HEK293 (cell line): ENCODE measurements at regions not wholly inside any gene's neighbourhood (a gene's known extent, or its start where the extent isn't known, plus 50 kb on each side); places are given as distances from the start of the nearest gene placed in this dataset.

Source experiments
- CTCF ChIA-PET: fragments of 350-600 bp; formaldehyde crosslinking; extraction: SDS; loops from one replicate; lab custom pipeline; 2021; ENCODE audit warnings: antibody characterized with exemption; lab: Yijun Ruan, JAX
- POLR2A ChIA-PET: fragments of 300-600 bp; formaldehyde crosslinking; extraction: SDS; loops from one replicate; lab custom pipeline; 2020; ENCODE audit warnings: antibody characterized with exemption, inconsistent platforms; lab: Yijun Ruan, JAX
- H3K27ac ChIP-seq: fragments of 200-500 bp; sonication (Bioruptor generic); 2 replicates; pipeline ENCODE4 v1.5.1; 2014; ENCODE audit warnings: low read depth, low read length, control low read depth, inconsistent platforms; ENCODE audit errors: extremely low read depth
- H3K36me3 ChIP-seq, 2 experiments: fragments of 200-500 bp in 1 of 2; sonication (Bioruptor generic) in 1 of 2; 1 replicate in 1 of 2; 2 replicates in 1 of 2; pipeline ENCODE4 v1.5.1; 2014 to 2017; ENCODE audit warnings: inconsistent platforms in 2 of 2, low read length in 2 of 2; ENCODE audit not compliant: control insufficient read depth in 2 of 2, insufficient read depth in 1 of 2
- H3K4me1 ChIP-seq: fragments of 200-500 bp; sonication (Bioruptor generic); 2 replicates; pipeline ENCODE4 v1.5.1; 2014; ENCODE audit warnings: mild to moderate bottlenecking, low read length, inconsistent platforms; ENCODE audit not compliant: control insufficient read depth, insufficient read depth
- H3K4me3 ChIP-seq: 2 replicates; pipeline ENCODE4 v1.5.1; 2011; ENCODE audit warnings: low read depth, mild to moderate bottlenecking, control low read depth, low read length, moderate library complexity
- H3K9me3 ChIP-seq: fragments of 200-500 bp; sonication (Bioruptor generic); 2 replicates; pipeline ENCODE4 v1.5.1; 2014; ENCODE audit warnings: low read depth, low read length, inconsistent platforms; ENCODE audit not compliant: control insufficient read depth, insufficient read depth
- IKZF3 ChIP-seq: fragments of 450-650 bp; IDR thresholded peaks from 2 replicates; pipeline ENCODE4 v1.5.0; 2018; ENCODE audit warnings: missing biosample characterization, mild to moderate bottlenecking, missing genetic modification characterization, moderate library complexity
- OSR2 ChIP-seq: fragments of 450-650 bp; formaldehyde crosslinking; IDR thresholded peaks from 2 replicates; pipeline ENCODE4 v1.5.1; 2016; ENCODE audit warnings: missing biosample characterization, missing genetic modification characterization
- SCRT1 ChIP-seq: fragments of 450-650 bp; formaldehyde crosslinking; IDR thresholded peaks from 2 replicates; pipeline ENCODE4 v1.5.1; 2016; ENCODE audit warnings: missing biosample characterization, missing genetic modification characterization, borderline replicate concordance
- ZBTB21 ChIP-seq: fragments of 450-650 bp; formaldehyde crosslinking; IDR thresholded peaks from 2 replicates; pipeline ENCODE4 v1.5.1; 2017; ENCODE audit warnings: missing biosample characterization, missing genetic modification characterization
- ZBTB8A ChIP-seq: fragments of 450-650 bp; formaldehyde crosslinking; IDR thresholded peaks from 2 replicates; pipeline ENCODE4 v1.5.1; 2016; ENCODE audit warnings: missing biosample characterization, missing genetic modification characterization
- ZFP37 ChIP-seq: fragments of 450-650 bp; formaldehyde crosslinking; IDR thresholded peaks from 2 replicates; pipeline ENCODE4 v1.5.1; 2016; ENCODE audit warnings: missing biosample characterization, missing genetic modification characterization
- ZFP69B ChIP-seq: fragments of 450-650 bp; formaldehyde crosslinking; IDR thresholded peaks from 2 replicates; pipeline ENCODE4 v1.5.1; 2016; ENCODE audit warnings: missing biosample characterization, missing genetic modification characterization
- ZNF112 ChIP-seq: fragments of 450-650 bp; formaldehyde crosslinking; IDR thresholded peaks from 2 replicates; pipeline ENCODE4 v1.5.0; 2017; ENCODE audit warnings: missing biosample characterization, missing genetic modification characterization
- ZNF114 ChIP-seq: fragments of 450-650 bp; formaldehyde crosslinking; IDR thresholded peaks from 2 replicates; pipeline ENCODE4 v1.5.0; 2017; ENCODE audit warnings: missing biosample characterization, missing genetic modification characterization
- ZNF292 ChIP-seq: fragments of 450-650 bp; formaldehyde crosslinking; IDR thresholded peaks from 2 replicates; pipeline ENCODE4 v1.5.1; 2016; ENCODE audit warnings: low read depth, missing biosample characterization, missing genetic modification characterization, borderline replicate concordance
- ZNF341 ChIP-seq: fragments of 450-650 bp; formaldehyde crosslinking; IDR thresholded peaks from 2 replicates; pipeline ENCODE4; 2016; ENCODE audit warnings: low read depth, missing biosample characterization, missing genetic modification characterization
- ZNF366 ChIP-seq: fragments of 450-650 bp; formaldehyde crosslinking; conservative IDR thresholded peaks from 2 replicates; pipeline ENCODE4 v1.5.1; 2016; ENCODE audit warnings: missing biosample characterization, missing genetic modification characterization
- ZNF544 ChIP-seq: fragments of 450-650 bp; formaldehyde crosslinking; IDR thresholded peaks from 2 replicates; pipeline ENCODE4 v1.5.0; 2017; ENCODE audit warnings: missing biosample characterization, missing genetic modification characterization
- ZNF549 ChIP-seq: fragments of 450-650 bp; IDR thresholded peaks from 2 replicates; pipeline ENCODE4 v1.5.1; 2018; ENCODE audit warnings: missing biosample characterization, missing genetic modification characterization, mild to moderate bottlenecking, inconsistent platforms, moderate library complexity
- ZNF600 ChIP-seq: fragments of 450-650 bp; formaldehyde crosslinking; IDR thresholded peaks from 2 replicates; pipeline ENCODE4 v1.5.1; 2016; ENCODE audit warnings: missing biosample characterization, missing genetic modification characterization
- ZNF629 ChIP-seq: fragments of 450-650 bp; formaldehyde crosslinking; IDR thresholded peaks from 2 replicates; pipeline ENCODE4 v1.5.1; 2017; ENCODE audit warnings: missing biosample characterization, missing genetic modification characterization
- ZNF843 ChIP-seq: fragments of 450-650 bp; formaldehyde crosslinking; IDR thresholded peaks from 2 replicates; pipeline ENCODE4 v1.5.1; 2016; ENCODE audit warnings: missing biosample characterization, missing genetic modification characterization
- TF ChIP-seq, protein P1 (sequence below): fragments of 450-650 bp; formaldehyde crosslinking; IDR thresholded peaks from 2 replicates; pipeline ENCODE4 v1.5.1; 2016; ENCODE audit warnings: missing biosample characterization, missing genetic modification characterization
- TF ChIP-seq, protein P2 (sequence below): fragments of 450-650 bp; formaldehyde crosslinking; IDR thresholded peaks from 2 replicates; pipeline ENCODE4 v1.5.1; 2016; ENCODE audit warnings: missing biosample characterization, missing genetic modification characterization
- TF ChIP-seq, protein P3 (sequence below): fragments of 450-650 bp; formaldehyde crosslinking; IDR thresholded peaks from 2 replicates; pipeline ENCODE4 v1.5.1; 2016; ENCODE audit warnings: missing biosample characterization, missing genetic modification characterization
- TF ChIP-seq, protein P4 (sequence below): fragments of 450-650 bp; formaldehyde crosslinking; IDR thresholded peaks from 2 replicates; pipeline ENCODE4 v1.5.1; 2016; ENCODE audit warnings: missing biosample characterization, missing genetic modification characterization
- TF ChIP-seq, protein P5 (sequence below): fragments of 450-650 bp; formaldehyde crosslinking; IDR thresholded peaks from 2 replicates; pipeline ENCODE4 v1.5.1; 2016; ENCODE audit warnings: missing biosample characterization, missing genetic modification characterization
- TF ChIP-seq, protein P6 (sequence below): fragments of 450-650 bp; formaldehyde crosslinking; IDR thresholded peaks from 2 replicates; pipeline ENCODE4 v1.5.1; 2016; ENCODE audit warnings: missing biosample characterization, missing genetic modification characterization

DNA sequence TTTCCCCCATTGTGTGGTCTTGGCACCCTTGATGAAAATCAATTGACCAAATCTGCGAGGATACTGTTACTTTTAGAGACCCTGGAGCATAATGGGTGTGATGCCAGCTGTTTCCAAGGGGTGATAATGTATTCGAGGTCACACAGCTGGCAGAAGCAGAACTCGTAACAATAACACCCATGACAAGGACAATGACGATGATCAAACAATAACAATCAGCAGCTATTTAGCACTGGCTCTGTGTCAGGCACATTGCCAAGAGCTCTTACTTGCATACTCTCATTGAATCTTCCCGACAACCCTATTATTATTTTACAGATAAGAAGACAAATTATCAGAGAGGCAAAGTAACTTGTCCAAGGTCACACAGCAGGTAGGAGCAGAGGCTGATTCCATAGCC lies 223.7 kb upstream of the MSX2 start (continued):
- TF ChIP-seq ZNF114 (tag by site-specific recombination) (no peak), ZBTB8A (tag by site-specific recombination) (no peak), ZNF549 (no peak), ZNF843 (no peak), ZNF112 (tag by site-specific recombination) (no peak), ZNF292 (no peak), OSR2 (tag by site-specific recombination) (0 out of 2 replicates have a peak, but pooled peaks have one; percentile 11), ZNF544 (tag by site-specific recombination) (no peak), SCRT1 (tag by site-specific recombination) (no peak), ZNF341 (tag by site-specific recombination) (peak; percentile 11; the same call in 1 of the 2 replicates), ZNF600 (no peak), IKZF3 (tag by site-specific recombination) (no peak)
- TF ChIP-seq, protein P1, sequence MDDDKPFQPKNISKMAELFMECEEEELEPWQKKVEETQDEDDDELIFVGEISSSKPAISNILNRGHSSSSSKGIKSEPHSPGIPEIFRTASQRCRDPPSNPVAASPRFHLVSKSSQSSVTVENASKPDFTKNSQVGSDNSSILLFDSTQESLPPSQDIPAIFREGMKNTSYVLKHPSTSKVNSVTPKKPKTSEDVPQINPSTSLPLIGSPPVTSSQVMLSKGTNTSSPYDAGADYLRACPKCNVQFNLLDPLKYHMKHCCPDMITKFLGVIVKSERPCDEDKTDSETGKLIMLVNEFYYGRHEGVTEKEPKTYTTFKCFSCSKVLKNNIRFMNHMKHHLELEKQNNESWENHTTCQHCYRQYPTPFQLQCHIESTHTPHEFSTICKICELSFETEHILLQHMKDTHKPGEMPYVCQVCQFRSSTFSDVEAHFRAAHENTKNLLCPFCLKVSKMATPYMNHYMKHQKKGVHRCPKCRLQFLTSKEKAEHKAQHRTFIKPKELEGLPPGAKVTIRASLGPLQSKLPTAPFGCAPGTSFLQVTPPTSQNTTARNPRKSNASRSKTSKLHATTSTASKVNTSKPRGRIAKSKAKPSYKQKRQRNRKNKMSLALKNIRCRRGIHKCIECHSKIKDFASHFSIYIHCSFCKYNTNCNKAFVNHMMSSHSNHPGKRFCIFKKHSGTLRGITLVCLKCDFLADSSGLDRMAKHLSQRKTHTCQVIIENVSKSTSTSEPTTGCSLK (tag by site-specific recombination), result no peak
- TF ChIP-seq, protein P2, sequence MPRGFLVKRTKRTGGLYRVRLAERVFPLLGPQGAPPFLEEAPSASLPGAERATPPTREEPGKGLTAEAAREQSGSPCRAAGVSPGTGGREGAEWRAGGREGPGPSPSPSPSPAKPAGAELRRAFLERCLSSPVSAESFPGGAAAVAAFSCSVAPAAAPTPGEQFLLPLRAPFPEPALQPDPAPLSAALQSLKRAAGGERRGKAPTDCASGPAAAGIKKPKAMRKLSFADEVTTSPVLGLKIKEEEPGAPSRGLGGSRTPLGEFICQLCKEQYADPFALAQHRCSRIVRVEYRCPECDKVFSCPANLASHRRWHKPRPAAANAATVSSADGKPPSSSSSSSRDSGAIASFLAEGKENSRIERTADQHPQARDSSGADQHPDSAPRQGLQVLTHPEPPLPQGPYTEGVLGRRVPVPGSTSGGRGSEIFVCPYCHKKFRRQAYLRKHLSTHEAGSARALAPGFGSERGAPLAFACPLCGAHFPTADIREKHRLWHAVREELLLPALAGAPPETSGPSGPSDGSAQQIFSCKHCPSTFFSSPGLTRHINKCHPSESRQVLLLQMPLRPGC, result no peak

DNA sequence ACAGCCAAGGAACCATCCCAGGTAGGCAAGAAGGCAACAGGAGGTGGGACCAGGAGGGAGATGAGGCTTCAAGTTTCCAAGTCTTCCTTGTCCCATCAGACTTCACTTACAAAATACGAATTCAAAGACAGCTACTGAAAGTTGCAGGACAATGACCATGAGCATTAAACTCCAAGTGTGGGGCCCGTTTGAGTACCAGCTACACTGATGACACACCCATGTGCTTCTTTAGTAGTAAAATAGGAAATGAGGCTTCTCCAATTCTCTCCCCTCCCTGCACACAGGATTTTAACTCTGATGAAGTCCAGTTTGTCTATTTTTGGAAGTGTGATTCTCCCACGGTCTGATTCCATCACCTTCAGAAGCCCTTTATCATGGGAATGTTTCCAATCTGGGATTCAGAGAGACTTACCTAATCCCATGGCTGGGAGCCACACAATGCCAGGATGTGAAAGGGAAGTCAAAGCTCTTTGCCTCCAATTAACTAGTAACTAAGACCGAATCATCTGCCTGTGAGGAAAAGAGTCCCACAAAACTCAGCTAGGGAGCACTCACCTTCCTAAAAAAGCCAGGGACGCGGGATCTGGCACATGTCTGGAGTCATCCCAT lies 222.8 kb upstream of the MSX2 start:
- Histone ChIP-seq H3K27ac (no peak overlapping the region), H3K4me1 (peaks cover 20% of the 10 kb centered on the region), H3K9me3 (no peaks in the 10 kb centered on the region), H3K4me3 (no peak overlapping the region), H3K36me3 (no peaks in the 10 kb centered on the region)
- CTCF ChIA-PET, result no interaction called here
- POLR2A ChIA-PET, result no interaction called here
- TF ChIP-seq ZNF629 (tag by site-specific recombination) (peak; percentile 70), ZNF366 (peak; percentile 61), ZFP69B (tag by site-specific recombination) (peak; percentile 83), ZFP37 (tag by site-specific recombination) (0 out of 2 replicates have a peak, but pooled peaks have one; percentile 35), ZBTB21 (tag by site-specific recombination) (0 out of 2 replicates have a peak, but pooled peaks have one; percentile 9)
- TF ChIP-seq, protein P3, sequence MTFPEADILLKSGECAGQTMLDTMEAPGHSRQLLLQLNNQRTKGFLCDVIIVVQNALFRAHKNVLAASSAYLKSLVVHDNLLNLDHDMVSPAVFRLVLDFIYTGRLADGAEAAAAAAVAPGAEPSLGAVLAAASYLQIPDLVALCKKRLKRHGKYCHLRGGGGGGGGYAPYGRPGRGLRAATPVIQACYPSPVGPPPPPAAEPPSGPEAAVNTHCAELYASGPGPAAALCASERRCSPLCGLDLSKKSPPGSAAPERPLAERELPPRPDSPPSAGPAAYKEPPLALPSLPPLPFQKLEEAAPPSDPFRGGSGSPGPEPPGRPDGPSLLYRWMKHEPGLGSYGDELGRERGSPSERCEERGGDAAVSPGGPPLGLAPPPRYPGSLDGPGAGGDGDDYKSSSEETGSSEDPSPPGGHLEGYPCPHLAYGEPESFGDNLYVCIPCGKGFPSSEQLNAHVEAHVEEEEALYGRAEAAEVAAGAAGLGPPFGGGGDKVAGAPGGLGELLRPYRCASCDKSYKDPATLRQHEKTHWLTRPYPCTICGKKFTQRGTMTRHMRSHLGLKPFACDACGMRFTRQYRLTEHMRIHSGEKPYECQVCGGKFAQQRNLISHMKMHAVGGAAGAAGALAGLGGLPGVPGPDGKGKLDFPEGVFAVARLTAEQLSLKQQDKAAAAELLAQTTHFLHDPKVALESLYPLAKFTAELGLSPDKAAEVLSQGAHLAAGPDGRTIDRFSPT (tag by site-specific recombination), result no peak
- TF ChIP-seq, protein P4, sequence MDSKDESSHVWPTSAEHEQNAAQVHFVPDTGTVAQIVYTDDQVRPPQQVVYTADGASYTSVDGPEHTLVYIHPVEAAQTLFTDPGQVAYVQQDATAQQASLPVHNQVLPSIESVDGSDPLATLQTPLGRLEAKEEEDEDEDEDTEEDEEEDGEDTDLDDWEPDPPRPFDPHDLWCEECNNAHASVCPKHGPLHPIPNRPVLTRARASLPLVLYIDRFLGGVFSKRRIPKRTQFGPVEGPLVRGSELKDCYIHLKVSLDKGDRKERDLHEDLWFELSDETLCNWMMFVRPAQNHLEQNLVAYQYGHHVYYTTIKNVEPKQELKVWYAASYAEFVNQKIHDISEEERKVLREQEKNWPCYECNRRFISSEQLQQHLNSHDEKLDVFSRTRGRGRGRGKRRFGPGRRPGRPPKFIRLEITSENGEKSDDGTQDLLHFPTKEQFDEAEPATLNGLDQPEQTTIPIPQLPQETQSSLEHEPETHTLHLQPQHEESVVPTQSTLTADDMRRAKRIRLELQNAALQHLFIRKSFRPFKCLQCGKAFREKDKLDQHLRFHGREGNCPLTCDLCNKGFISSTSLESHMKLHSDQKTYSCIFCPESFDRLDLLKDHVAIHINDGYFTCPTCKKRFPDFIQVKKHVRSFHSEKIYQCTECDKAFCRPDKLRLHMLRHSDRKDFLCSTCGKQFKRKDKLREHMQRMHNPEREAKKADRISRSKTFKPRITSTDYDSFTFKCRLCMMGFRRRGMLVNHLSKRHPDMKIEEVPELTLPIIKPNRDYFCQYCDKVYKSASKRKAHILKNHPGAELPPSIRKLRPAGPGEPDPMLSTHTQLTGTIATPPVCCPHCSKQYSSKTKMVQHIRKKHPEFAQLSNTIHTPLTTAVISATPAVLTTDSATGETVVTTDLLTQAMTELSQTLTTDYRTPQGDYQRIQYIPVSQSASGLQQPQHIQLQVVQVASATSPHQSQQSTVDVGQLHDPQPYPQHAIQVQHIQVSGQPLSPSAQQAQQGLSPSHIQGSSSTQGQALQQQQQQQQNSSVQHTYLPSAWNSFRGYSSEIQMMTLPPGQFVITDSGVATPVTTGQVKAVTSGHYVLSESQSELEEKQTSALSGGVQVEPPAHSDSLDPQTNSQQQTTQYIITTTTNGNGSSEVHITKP (tag by site-specific recombination), result peak; percentile 77
- TF ChIP-seq, protein P5, sequence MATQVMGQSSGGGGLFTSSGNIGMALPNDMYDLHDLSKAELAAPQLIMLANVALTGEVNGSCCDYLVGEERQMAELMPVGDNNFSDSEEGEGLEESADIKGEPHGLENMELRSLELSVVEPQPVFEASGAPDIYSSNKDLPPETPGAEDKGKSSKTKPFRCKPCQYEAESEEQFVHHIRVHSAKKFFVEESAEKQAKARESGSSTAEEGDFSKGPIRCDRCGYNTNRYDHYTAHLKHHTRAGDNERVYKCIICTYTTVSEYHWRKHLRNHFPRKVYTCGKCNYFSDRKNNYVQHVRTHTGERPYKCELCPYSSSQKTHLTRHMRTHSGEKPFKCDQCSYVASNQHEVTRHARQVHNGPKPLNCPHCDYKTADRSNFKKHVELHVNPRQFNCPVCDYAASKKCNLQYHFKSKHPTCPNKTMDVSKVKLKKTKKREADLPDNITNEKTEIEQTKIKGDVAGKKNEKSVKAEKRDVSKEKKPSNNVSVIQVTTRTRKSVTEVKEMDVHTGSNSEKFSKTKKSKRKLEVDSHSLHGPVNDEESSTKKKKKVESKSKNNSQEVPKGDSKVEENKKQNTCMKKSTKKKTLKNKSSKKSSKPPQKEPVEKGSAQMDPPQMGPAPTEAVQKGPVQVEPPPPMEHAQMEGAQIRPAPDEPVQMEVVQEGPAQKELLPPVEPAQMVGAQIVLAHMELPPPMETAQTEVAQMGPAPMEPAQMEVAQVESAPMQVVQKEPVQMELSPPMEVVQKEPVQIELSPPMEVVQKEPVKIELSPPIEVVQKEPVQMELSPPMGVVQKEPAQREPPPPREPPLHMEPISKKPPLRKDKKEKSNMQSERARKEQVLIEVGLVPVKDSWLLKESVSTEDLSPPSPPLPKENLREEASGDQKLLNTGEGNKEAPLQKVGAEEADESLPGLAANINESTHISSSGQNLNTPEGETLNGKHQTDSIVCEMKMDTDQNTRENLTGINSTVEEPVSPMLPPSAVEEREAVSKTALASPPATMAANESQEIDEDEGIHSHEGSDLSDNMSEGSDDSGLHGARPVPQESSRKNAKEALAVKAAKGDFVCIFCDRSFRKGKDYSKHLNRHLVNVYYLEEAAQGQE (tag by site-specific recombination), result no peak
- TF ChIP-seq, protein P6, sequence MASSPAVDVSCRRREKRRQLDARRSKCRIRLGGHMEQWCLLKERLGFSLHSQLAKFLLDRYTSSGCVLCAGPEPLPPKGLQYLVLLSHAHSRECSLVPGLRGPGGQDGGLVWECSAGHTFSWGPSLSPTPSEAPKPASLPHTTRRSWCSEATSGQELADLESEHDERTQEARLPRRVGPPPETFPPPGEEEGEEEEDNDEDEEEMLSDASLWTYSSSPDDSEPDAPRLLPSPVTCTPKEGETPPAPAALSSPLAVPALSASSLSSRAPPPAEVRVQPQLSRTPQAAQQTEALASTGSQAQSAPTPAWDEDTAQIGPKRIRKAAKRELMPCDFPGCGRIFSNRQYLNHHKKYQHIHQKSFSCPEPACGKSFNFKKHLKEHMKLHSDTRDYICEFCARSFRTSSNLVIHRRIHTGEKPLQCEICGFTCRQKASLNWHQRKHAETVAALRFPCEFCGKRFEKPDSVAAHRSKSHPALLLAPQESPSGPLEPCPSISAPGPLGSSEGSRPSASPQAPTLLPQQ (tag by site-specific recombination), result peak; percentile 78
